HCT116 (cell line): ENCODE measurements at regions not wholly inside any gene's neighbourhood (a gene's known extent, or its start where the extent isn't known, plus 50 kb on each side); places are given as distances from the start of the nearest gene placed in this dataset.

Source experiments
- ATAC-seq: fragments of 200-7000 bp; cut with Tn5 transposase; 2 replicates; pipeline ENCODE4 v1.9.1; 2020; ENCODE audit warnings: mild to moderate bottlenecking, moderate library complexity
- BruUV-seq: library from RNA; stranded (reverse); fragments of 400-500 nt; replicated peaks from 2 replicates; lab custom pipeline; 2021; lab: Mats Ljungman, UMichigan
- CTCF ChIA-PET: fragments of 300-600 bp; sonication (Branson Sonifier 250); formaldehyde crosslinking; loops from one replicate; lab custom pipeline; 2021; ENCODE audit warnings: antibody characterized with exemption; lab: Charles Lee
- POLR2A ChIA-PET: fragments of 300-600, 350-600 bp; sonication (Branson Sonifier 250); formaldehyde crosslinking; loops from one replicate; lab custom pipeline; 2021; ENCODE audit warnings: antibody characterized with exemption; lab: Charles Lee
- RAD21 ChIA-PET, 2 experiments: fragments of 300-600 bp; sonication (Branson Sonifier 250); formaldehyde crosslinking; loops; one replicate each; lab custom pipeline; 2023; ENCODE audit warnings: low total read pairs in 2 of 2; ENCODE audit not compliant: uncharacterized antibody in 2 of 2, unreplicated experiment in 2 of 2, low non-redundant PET in 1 of 2; lab: Charles Lee
- DNase-seq: peaks from one replicate; pipeline ENCODE4 v3.0.0-alpha.2; 2010; ENCODE audit warnings: low read depth, low spot score
- H2AFZ ChIP-seq: fragments of 200-600 bp; shearing (Covaris generic), sonication (generic); 2 replicates; pipeline ENCODE4 v1.6.1; 2017; ENCODE audit warnings: low read depth, mixed run types, mixed read lengths, antibody characterized with exemption, low read length; ENCODE audit not compliant: poor library complexity, severe bottlenecking
- H3K27ac ChIP-seq: 2 replicates; pipeline ENCODE4 v1.5.1; 2012; ENCODE audit warnings: low read depth, low read length
- H3K27me3 ChIP-seq: fragments of 200-600 bp; sonication (generic); 2 replicates; pipeline ENCODE4 v1.6.1; 2016; ENCODE audit warnings: mixed run types, low read length, mixed read lengths; ENCODE audit not compliant: insufficient read depth
- H3K36me3 ChIP-seq, 2 experiments: fragments of 200-500 bp in 1 of 2; fragments of 200-600 bp in 1 of 2; sonication (Bioruptor generic) in 1 of 2; sonication (generic) in 1 of 2; 2 replicates each; pipeline versions ENCODE4 v1.5.1 to v1.6.1; 2014 to 2016; ENCODE audit warnings: low read length in 2 of 2, inconsistent platforms in 1 of 2, mixed read lengths in 1 of 2, mixed run types in 1 of 2; ENCODE audit not compliant: insufficient read depth in 2 of 2, control insufficient read depth in 1 of 2
- H3K4me1 ChIP-seq, 2 experiments: fragments of 200-600 bp in 1 of 2; sonication (generic) in 1 of 2; 2 replicates each; pipeline versions ENCODE4 v1.5.1 to v1.6.1; 2012 to 2017; ENCODE audit warnings: low read length in 2 of 2, inconsistent platforms in 1 of 2, mild to moderate bottlenecking in 1 of 2, mixed read lengths in 1 of 2, mixed run types in 1 of 2, moderate library complexity in 1 of 2; ENCODE audit not compliant: insufficient read depth in 2 of 2, control insufficient read depth in 1 of 2
- H3K4me2 ChIP-seq: fragments of 200-600 bp; sonication (generic); 2 replicates; pipeline ENCODE4 v1.6.1; 2017; ENCODE audit warnings: mixed run types, low read length, mixed read lengths
- H3K4me3 ChIP-seq, 2 experiments: fragments of 200-600 bp in 1 of 2; sonication (generic) in 1 of 2; replicated peaks in 1 of 2; 2 replicates each; pipeline ENCODE4 v1.5.1; 2011 to 2016; ENCODE audit warnings: low read length in 2 of 2, control low read depth in 1 of 2, low read depth in 1 of 2, mild to moderate bottlenecking in 1 of 2, mixed read lengths in 1 of 2, mixed run types in 1 of 2
- H3K79me2 ChIP-seq: fragments of 200-600 bp; sonication (generic); 2 replicates; pipeline ENCODE4 v1.6.1; 2017; ENCODE audit warnings: mild to moderate bottlenecking, mixed run types, low read length, moderate library complexity, mixed read lengths; ENCODE audit not compliant: insufficient read depth
- H3K9ac ChIP-seq: fragments of 200-600 bp; sonication (generic); 2 replicates; pipeline ENCODE4 v1.6.1; 2016; ENCODE audit warnings: low read length, mixed read lengths
- H3K9me2 ChIP-seq: fragments of 200-600 bp; sonication (generic), shearing (Covaris generic); 2 replicates; pipeline ENCODE4 v1.6.1; 2017; ENCODE audit warnings: mixed run types, mild to moderate bottlenecking, moderate library complexity; ENCODE audit not compliant: insufficient read depth
- H3K9me3 ChIP-seq, 2 experiments: fragments of 200-500 bp in 1 of 2; fragments of 200-600 bp in 1 of 2; sonication (Bioruptor generic) in 1 of 2; sonication (generic) in 1 of 2; 2 replicates each; pipeline ENCODE4 v1.6.1; 2014 to 2017; ENCODE audit warnings: low read length in 2 of 2, mixed read lengths in 2 of 2, inconsistent platforms in 1 of 2, low read depth in 1 of 2, mild to moderate bottlenecking in 1 of 2, mixed run types in 1 of 2, moderate library complexity in 1 of 2; ENCODE audit not compliant: control insufficient read depth in 1 of 2, insufficient read depth in 1 of 2
- H4K20me1 ChIP-seq: fragments of 200-600 bp; sonication (generic), shearing (Covaris generic); 2 replicates; pipeline ENCODE4 v1.6.1; 2017; ENCODE audit warnings: mixed run types, mild to moderate bottlenecking, moderate library complexity; ENCODE audit not compliant: insufficient read depth
- CEBPB ChIP-seq: IDR thresholded peaks from 2 replicates; pipeline ENCODE4 v1.6.1; 2012; ENCODE audit warnings: low read depth
- ELF1 ChIP-seq: IDR thresholded peaks from 2 replicates; pipeline ENCODE4 v1.6.1; 2012; ENCODE audit warnings: low read depth, borderline replicate concordance
- EZH2 ChIP-seq: fragments of 200-600 bp; sonication (generic); IDR thresholded peaks from 2 replicates; pipeline ENCODE4 v1.6.1; 2017; ENCODE audit warnings: antibody characterized with exemption, mixed run types
- EZH2phosphoT487 ChIP-seq: fragments of 200-600 bp; IDR thresholded peaks from 2 replicates; pipeline ENCODE4 v1.6.1; 2018; ENCODE audit warnings: antibody characterized with exemption, borderline replicate concordance
- JUND ChIP-seq: IDR thresholded peaks from 2 replicates; pipeline ENCODE4 v1.6.1; 2012
- MAX ChIP-seq: IDR thresholded peaks from 2 replicates; pipeline ENCODE4 v1.6.1; 2012
- POLR2A ChIP-seq: IDR thresholded peaks from 2 replicates; pipeline ENCODE4 v1.7.0; 2011; ENCODE audit warnings: borderline replicate concordance; ENCODE audit not compliant: insufficient read depth, insufficient read length; ENCODE audit errors: extremely low read depth
- RAD21 ChIP-seq: IDR thresholded peaks from 2 replicates; pipeline ENCODE4 v1.6.1; 2012; ENCODE audit warnings: low read depth, mild to moderate bottlenecking
- REST ChIP-seq: IDR thresholded peaks from 2 replicates; pipeline ENCODE4 v1.6.1; 2012; ENCODE audit warnings: low read depth
- SIN3A ChIP-seq: IDR thresholded peaks from 2 replicates; pipeline ENCODE4 v1.6.1; 2012; ENCODE audit warnings: low read depth
- SRF ChIP-seq: IDR thresholded peaks from 2 replicates; pipeline ENCODE4 v1.6.1; 2012; ENCODE audit warnings: low read depth
- TCF7L2 ChIP-seq: IDR thresholded peaks from 2 replicates; pipeline ENCODE4 v1.7.0; 2011; ENCODE audit warnings: borderline replicate concordance, inconsistent platforms; ENCODE audit not compliant: insufficient read depth, insufficient read length; ENCODE audit errors: extremely low read depth
- YY1 ChIP-seq: IDR thresholded peaks from 2 replicates; pipeline ENCODE4 v1.6.1; 2011; ENCODE audit warnings: low read length, low read depth, moderate library complexity, mild to moderate bottlenecking; ENCODE audit not compliant: insufficient replicate concordance; ENCODE audit errors: extremely low read depth
- ZFX ChIP-seq: fragments of 450-650 bp; IDR thresholded peaks from 2 replicates; pipeline ENCODE4 v1.6.1; 2017
- ZNF274 ChIP-seq: fragments of 200-500 bp; sonication (Bioruptor generic); IDR thresholded peaks from 2 replicates; pipeline ENCODE4 v1.6.1; 2014; ENCODE audit warnings: mild to moderate bottlenecking, low read depth, low read length, inconsistent platforms
- intact Hi-C: fragments of 100-400 bp; cut with micrococcal nuclease; formaldehyde crosslinking; loops from 2 replicates; pipeline ENCODE4 v1.10.0; 2022

GRCh38 chr20:24096264-24096663 is 107.7 kb upstream of the GGTLC1 start:
- no peak for ATAC-seq
- ChIA-PET POLR2A (no interaction called here), RAD21 (no interaction called here), CTCF (no interaction called here)
- BruUV-seq, result no TSS peak
- Histone ChIP-seq H2AFZ (no peak overlapping the region), H3K4me1 (no peaks in the 10 kb centered on the region), H3K27ac (no peak overlapping the region), H4K20me1 (no peaks in the 10 kb centered on the region), H3K79me2 (no peaks in the 10 kb centered on the region), H3K27me3 (peaks cover 8% of the 10 kb centered on the region; the same call in 1 of the 2 replicates), H3K9me3 (no peaks in the 10 kb centered on the region), H3K36me3 (no peaks in the 10 kb centered on the region), H3K4me3 (no peak overlapping the region), H3K9ac (no peak overlapping the region), H3K4me2 (no peak overlapping the region), H3K9me2 (no peaks in the 10 kb centered on the region)
- TF ChIP-seq RAD21 (no peak), EZH2 (no peak), SRF (no peak), REST (no peak), EZH2phosphoT487 (no peak), ELF1 (no peak), ZNF274 (no peak), POLR2A (no peak), YY1 (no peak), CEBPB (no peak), ZFX (no peak), SIN3A (no peak), MAX (no peak), TCF7L2 (no peak), JUND (no peak)
- intact Hi-C loops, result no loop called here
- DNase-seq, result no peak
